ENCODE measurements at regions not wholly inside any gene's neighbourhood (a gene's known extent, or its start where the extent isn't known, plus 50 kb on each side); places are given as distances from the start of the nearest gene placed in this dataset.

GRCh38 chr16:80294172-80294571 is 246.6 kb upstream of the DYNLRB2 start:
- ATAC-seq, result no peak
- POLR2A ChIA-PET, result no interaction called here
- H3K27ac Mint-ChIP-seq, result no peak overlapping the region

GRCh38 chr16:80288616-80289015 is 252.2 kb upstream of the DYNLRB2 start:
- H3K4me3 Mint-ChIP-seq, result no peak overlapping the region
- no peak for ATAC-seq
- CTCF ChIA-PET, result no interaction called here
- no peak overlapping the region for H3K4me3 ChIP-seq (ENCODE audit: low read length)
- H3K27ac Mint-ChIP-seq, result no peak overlapping the region
- no peak overlapping the region for H3K27ac ChIP-seq (ENCODE audit: low read depth, low read length)
- H3K9me3 Mint-ChIP-seq, result peaks cover 0 to 1% (median 0%) of the 10 kb centered on the region in 11 donors
- POLR2A ChIA-PET, result no interaction called here
- intact Hi-C loops (cut with micrococcal nuclease), result no loop called here
- no peaks in the 10 kb centered on the region for H3K27me3 ChIP-seq (ENCODE audit: control insufficient read depth in 2 of 2, insufficient read depth in 2 of 2, low read length in 2 of 2)
- no peaks in the 10 kb centered on the region for H3K36me3 Mint-ChIP-seq
- no peaks in the 10 kb centered on the region for H3K36me3 ChIP-seq (ENCODE audit: control insufficient read depth in 2 of 3, insufficient read depth in 3 of 3, low read length in 3 of 3)
- peaks cover 0 to 21% (median 8%) of the 10 kb centered on the region in 5 donors for H3K27me3 Mint-ChIP-seq
- no peak for DNase-seq
- no peaks in the 10 kb centered on the region for H3K4me1 Mint-ChIP-seq
- H3K9me3 ChIP-seq (ENCODE audit: control insufficient read depth in 2 of 3, low read length in 3 of 3), result no peaks in the 10 kb centered on the region
- H3K4me1 ChIP-seq (ENCODE audit: control insufficient read depth in 2 of 2, insufficient read depth in 2 of 2, low read length in 2 of 2), result no peaks in the 10 kb centered on the region

More at GRCh38 chr16:80294172-80294571, 246.6 kb upstream of the DYNLRB2 start:
- intact Hi-C loops (cut with micrococcal nuclease), result no loop called here
- peaks cover 0 to 28% (median 9%) of the 10 kb centered on the region in 5 donors for H3K27me3 Mint-ChIP-seq
- Histone ChIP-seq H3K4me3 (ENCODE audit: low read length) (no peak overlapping the region), H3K4me1 (ENCODE audit: control insufficient read depth in 2 of 2, insufficient read depth in 2 of 2, low read length in 2 of 2) (no peaks in the 10 kb centered on the region), H3K27ac (ENCODE audit: low read depth, low read length) (no peak overlapping the region), H3K27me3 (ENCODE audit: control insufficient read depth in 2 of 2, insufficient read depth in 2 of 2, low read length in 2 of 2) (no peaks in the 10 kb centered on the region), H3K36me3 (ENCODE audit: control insufficient read depth in 2 of 3, insufficient read depth in 3 of 3, low read length in 3 of 3) (no peaks in the 10 kb centered on the region), H3K9me3 (ENCODE audit: control insufficient read depth in 2 of 3, low read length in 3 of 3) (no peaks in the 10 kb centered on the region)
- peaks cover 0 to 6% (median 0%) of the 10 kb centered on the region in 11 donors for H3K9me3 Mint-ChIP-seq
- no peak for DNase-seq
- CTCF ChIA-PET, result no interaction called here
- no peak overlapping the region for H3K4me3 Mint-ChIP-seq
- no peaks in the 10 kb centered on the region for H3K36me3 Mint-ChIP-seq
- no peaks in the 10 kb centered on the region for H3K4me1 Mint-ChIP-seq

GRCh38 chr16:80287674-80288073 is 253.1 kb upstream of the DYNLRB2 start:
- Mint-ChIP-seq H3K4me3 (no peak overlapping the region), H3K4me1 (no peaks in the 10 kb centered on the region), H3K27me3 (peaks cover 2 to 23% (median 12%) of the 10 kb centered on the region in 5 donors), H3K9me3 (peaks cover 0 to 1% (median 0%) of the 10 kb centered on the region in 11 donors), H3K27ac (no peak overlapping the region), H3K36me3 (no peaks in the 10 kb centered on the region)
- Histone ChIP-seq H3K4me1 (ENCODE audit: control insufficient read depth in 2 of 2, insufficient read depth in 2 of 2, low read length in 2 of 2) (no peaks in the 10 kb centered on the region), H3K36me3 (ENCODE audit: control insufficient read depth in 2 of 3, insufficient read depth in 3 of 3, low read length in 3 of 3) (no peaks in the 10 kb centered on the region), H3K27ac (ENCODE audit: low read depth, low read length) (no peak overlapping the region), H3K4me3 (ENCODE audit: low read length) (no peak overlapping the region), H3K27me3 (ENCODE audit: control insufficient read depth in 2 of 2, insufficient read depth in 2 of 2, low read length in 2 of 2) (no peaks in the 10 kb centered on the region), H3K9me3 (ENCODE audit: control insufficient read depth in 2 of 3, low read length in 3 of 3) (no peaks in the 10 kb centered on the region)
- ChIA-PET POLR2A (no interaction called here), CTCF (no interaction called here)
- intact Hi-C loops (cut with micrococcal nuclease), result no loop called here
- ATAC-seq, result no peak
- no peak for DNase-seq

GRCh38 chr16:80285104-80285503 is 255.7 kb upstream of the DYNLRB2 start:
- no peak for DNase-seq
- ChIA-PET POLR2A (no interaction called here), CTCF (no interaction called here)
- ATAC-seq, result no peak
- intact Hi-C loops (cut with micrococcal nuclease), result no loop called here
- Histone ChIP-seq H3K4me1 (ENCODE audit: control insufficient read depth in 2 of 2, insufficient read depth in 2 of 2, low read length in 2 of 2) (no peaks in the 10 kb centered on the region), H3K27ac (ENCODE audit: low read depth, low read length) (no peak overlapping the region), H3K9me3 (ENCODE audit: control insufficient read depth in 2 of 3, low read length in 3 of 3) (no peaks in the 10 kb centered on the region), H3K27me3 (ENCODE audit: control insufficient read depth in 2 of 2, insufficient read depth in 2 of 2, low read length in 2 of 2) (no peaks in the 10 kb centered on the region), H3K36me3 (ENCODE audit: control insufficient read depth in 2 of 3, insufficient read depth in 3 of 3, low read length in 3 of 3) (no peaks in the 10 kb centered on the region), H3K4me3 (ENCODE audit: low read length) (no peak overlapping the region)
- H3K27me3 Mint-ChIP-seq, result peaks cover 2 to 33% (median 12%) of the 10 kb centered on the region in 5 donors
- H3K4me1 Mint-ChIP-seq, result no peaks in the 10 kb centered on the region
- no peak overlapping the region for H3K27ac Mint-ChIP-seq
- H3K9me3 Mint-ChIP-seq, result peaks cover 0 to 1% (median 0%) of the 10 kb centered on the region in 11 donors
- H3K4me3 Mint-ChIP-seq, result no peak overlapping the region
- no peaks in the 10 kb centered on the region for H3K36me3 Mint-ChIP-seq

GRCh38 chr16:80283466-80284392 is 257.1 kb upstream of the DYNLRB2 start:
- no peak overlapping the region for H3K27ac ChIP-seq (ENCODE audit: low read depth, low read length)
- no peak for DNase-seq
- H3K36me3 Mint-ChIP-seq, result no peaks in the 10 kb centered on the region
- H3K4me1 Mint-ChIP-seq, result peaks cover 0 to 5% (median 0%) of the 10 kb centered on the region in 7 donors
- no peak for ATAC-seq
- CTCF ChIA-PET, result no interaction called here
- peaks cover 0 to 1% (median 0%) of the 10 kb centered on the region in 11 donors for H3K9me3 Mint-ChIP-seq
- peaks cover 2 to 26% (median 9%) of the 10 kb centered on the region in 5 donors for H3K27me3 Mint-ChIP-seq
- no peaks in the 10 kb centered on the region for H3K36me3 ChIP-seq (ENCODE audit: control insufficient read depth in 2 of 3, insufficient read depth in 3 of 3, low read length in 3 of 3)
- H3K27me3 ChIP-seq (ENCODE audit: control insufficient read depth in 2 of 2, insufficient read depth in 2 of 2, low read length in 2 of 2), result no peaks in the 10 kb centered on the region
- no peak overlapping the region for H3K4me3 ChIP-seq (ENCODE audit: low read length)
- H3K4me3 Mint-ChIP-seq, result no peak overlapping the region
- no peaks in the 10 kb centered on the region for H3K9me3 ChIP-seq (ENCODE audit: control insufficient read depth in 2 of 3, low read length in 3 of 3)
- no peak overlapping the region for H3K27ac Mint-ChIP-seq
- no peaks in the 10 kb centered on the region for H3K4me1 ChIP-seq (ENCODE audit: control insufficient read depth in 2 of 2, insufficient read depth in 2 of 2, low read length in 2 of 2)
- POLR2A ChIA-PET, result no interaction called here
- intact Hi-C loops (cut with micrococcal nuclease), result no loop called here

GRCh38 chr16:80280557-80280956 is 260.2 kb upstream of the DYNLRB2 start:
- Histone ChIP-seq H3K27ac (ENCODE audit: low read depth, low read length) (no peak overlapping the region), H3K27me3 (ENCODE audit: control insufficient read depth in 2 of 2, insufficient read depth in 2 of 2, low read length in 2 of 2) (no peaks in the 10 kb centered on the region), H3K4me1 (ENCODE audit: control insufficient read depth in 2 of 2, insufficient read depth in 2 of 2, low read length in 2 of 2) (no peaks in the 10 kb centered on the region), H3K4me3 (ENCODE audit: low read length) (no peak overlapping the region), H3K36me3 (ENCODE audit: control insufficient read depth in 2 of 3, insufficient read depth in 3 of 3, low read length in 3 of 3) (no peaks in the 10 kb centered on the region), H3K9me3 (ENCODE audit: control insufficient read depth in 2 of 3, low read length in 3 of 3) (no peaks in the 10 kb centered on the region)
- Mint-ChIP-seq H3K27ac (no peak overlapping the region), H3K9me3 (peaks cover 0 to 4% (median 0%) of the 10 kb centered on the region in 11 donors), H3K4me1 (peaks cover 0 to 5% (median 0%) of the 10 kb centered on the region in 7 donors), H3K36me3 (no peaks in the 10 kb centered on the region), H3K27me3 (peaks cover 0 to 29% (median 6%) of the 10 kb centered on the region in 5 donors), H3K4me3 (no peak overlapping the region)
- no peak for DNase-seq
- ChIA-PET POLR2A (no interaction called here), CTCF (no interaction called here)
- intact Hi-C loops (cut with micrococcal nuclease), result no loop called here
- no peak for ATAC-seq

GRCh38 chr16:80279656-80280055 is 261.1 kb upstream of the DYNLRB2 start:
- CTCF ChIA-PET, result no interaction called here
- no peak overlapping the region for H3K27ac Mint-ChIP-seq
- Histone ChIP-seq H3K27me3 (ENCODE audit: control insufficient read depth in 2 of 2, insufficient read depth in 2 of 2, low read length in 2 of 2) (no peaks in the 10 kb centered on the region), H3K27ac (ENCODE audit: low read depth, low read length) (no peak overlapping the region), H3K36me3 (ENCODE audit: control insufficient read depth in 2 of 3, insufficient read depth in 3 of 3, low read length in 3 of 3) (no peaks in the 10 kb centered on the region), H3K4me3 (ENCODE audit: low read length) (no peak overlapping the region), H3K4me1 (ENCODE audit: control insufficient read depth in 2 of 2, insufficient read depth in 2 of 2, low read length in 2 of 2) (no peaks in the 10 kb centered on the region), H3K9me3 (ENCODE audit: control insufficient read depth in 2 of 3, low read length in 3 of 3) (no peaks in the 10 kb centered on the region)
- no peaks in the 10 kb centered on the region for H3K36me3 Mint-ChIP-seq
- peaks cover 0 to 5% (median 0%) of the 10 kb centered on the region in 7 donors for H3K4me1 Mint-ChIP-seq
- no peak overlapping the region for H3K4me3 Mint-ChIP-seq
- DNase-seq (no peak), ATAC-seq (no peak)
- peaks cover 0 to 3% (median 0%) of the 10 kb centered on the region in 11 donors for H3K9me3 Mint-ChIP-seq
- peaks cover 2 to 28% (median 8%) of the 10 kb centered on the region in 5 donors for H3K27me3 Mint-ChIP-seq
- POLR2A ChIA-PET, result no interaction called here
- intact Hi-C loops (cut with micrococcal nuclease), result loop anchor here in 1 of 2 donors (10.0 kb wide), 1 partner anchor 545 kb away; no protein-coding TSS in a partner anchor

All from naive thymus-derived CD4-positive, alpha-beta T cell (primary cell).